ENCODE measurements at regions not wholly inside any gene's neighbourhood (a gene's known extent, or its start where the extent isn't known, plus 50 kb on each side); places are given as distances from the start of the nearest gene placed in this dataset.

- no peaks in the 10 kb centered on the region for H3K36me3 ChIP-seq (replicated peaks)
- H3K27me3 ChIP-seq (replicated peaks), result no peaks in the 10 kb centered on the region
- in situ Hi-C loops (cut with HindIII; ENCODE audit: low pct_ligation_motif_present, low sequenced_read_pairs), result no loop called here
Observed at GRCh38 chr7:110371709-110372108, 719.2 kb upstream of the LRRN3 start.

GRCh38 chr7:110372685-110373084 lies 718.2 kb upstream of the LRRN3 start:
- no peak for DNase-seq
- Histone ChIP-seq H3K27me3 (replicated peaks) (no peaks in the 10 kb centered on the region), H3K36me3 (replicated peaks) (no peaks in the 10 kb centered on the region), H3K4me3 (ENCODE audit: low read depth, low read length) (no peak overlapping the region), H3K27ac (no peak overlapping the region)
- TF ChIP-seq CTCF (IDR thresholded peaks at IDR 0.05; ENCODE audit: low read depth, low read length, missing control alignments), result no peak
- in situ Hi-C loops (cut with HindIII; ENCODE audit: low pct_ligation_motif_present, low sequenced_read_pairs), result no loop called here

More at GRCh38 chr7:110371709-110372108, 719.2 kb upstream of the LRRN3 start:
- Histone ChIP-seq H3K4me3 (ENCODE audit: low read depth, low read length) (no peak overlapping the region), H3K27ac (no peak overlapping the region)
- no peak for TF ChIP-seq CTCF (IDR thresholded peaks at IDR 0.05; ENCODE audit: low read depth, low read length, missing control alignments)
- DNase-seq, result no peak

- no peak for DNase-seq
- Histone ChIP-seq H3K4me3 (ENCODE audit: low read depth, low read length) (no peak overlapping the region), H3K27me3 (replicated peaks) (no peaks in the 10 kb centered on the region), H3K27ac (no peak overlapping the region), H3K36me3 (replicated peaks) (no peaks in the 10 kb centered on the region)
- in situ Hi-C loops (cut with HindIII; ENCODE audit: low pct_ligation_motif_present, low sequenced_read_pairs), result no loop called here
- TF ChIP-seq CTCF (IDR thresholded peaks at IDR 0.05; ENCODE audit: low read depth, low read length, missing control alignments), result no peak
Observed at GRCh38 chr7:110373416-110373815, 717.5 kb upstream of the LRRN3 start.

GRCh38 chr7:110373859-110374258 lies 717.1 kb upstream of the LRRN3 start:
- Histone ChIP-seq H3K27ac (no peak overlapping the region), H3K4me3 (ENCODE audit: low read depth, low read length) (no peak overlapping the region), H3K36me3 (replicated peaks) (no peaks in the 10 kb centered on the region), H3K27me3 (replicated peaks) (no peaks in the 10 kb centered on the region)
- in situ Hi-C loops (cut with HindIII; ENCODE audit: low pct_ligation_motif_present, low sequenced_read_pairs), result no loop called here
- TF ChIP-seq CTCF (IDR thresholded peaks at IDR 0.05; ENCODE audit: low read depth, low read length, missing control alignments), result no peak
- no peak for DNase-seq

- in situ Hi-C loops (cut with HindIII; ENCODE audit: low pct_ligation_motif_present, low sequenced_read_pairs), result no loop called here
- no peak for TF ChIP-seq CTCF (IDR thresholded peaks at IDR 0.05; ENCODE audit: low read depth, low read length, missing control alignments)
- no peak for DNase-seq
- H3K4me3 ChIP-seq (ENCODE audit: low read depth, low read length), result no peak overlapping the region
- H3K27me3 ChIP-seq (replicated peaks), result no peaks in the 10 kb centered on the region
- no peak overlapping the region for H3K27ac ChIP-seq
- no peaks in the 10 kb centered on the region for H3K36me3 ChIP-seq (replicated peaks)
Observed at GRCh38 chr7:110375068-110375467, 715.9 kb upstream of the LRRN3 start.

- H3K27ac ChIP-seq, result no peak overlapping the region
Observed at GRCh38 chr7:110382736-110383135, 708.2 kb upstream of the LRRN3 start.

More at GRCh38 chr7:110382736-110383135, 708.2 kb upstream of the LRRN3 start:
- TF ChIP-seq CTCF (IDR thresholded peaks at IDR 0.05; ENCODE audit: low read depth, low read length, missing control alignments), result no peak
- in situ Hi-C loops (cut with HindIII; ENCODE audit: low pct_ligation_motif_present, low sequenced_read_pairs), result no loop called here
- no peak for DNase-seq
- H3K27me3 ChIP-seq (replicated peaks), result no peaks in the 10 kb centered on the region
- no peak overlapping the region for H3K4me3 ChIP-seq (ENCODE audit: low read depth, low read length)
- H3K36me3 ChIP-seq (replicated peaks), result no peaks in the 10 kb centered on the region
